B cell (primary cell): ENCODE measurements at regions not wholly inside any gene's neighbourhood (a gene's known extent, or its start where the extent isn't known, plus 50 kb on each side); places are given as distances from the start of the nearest gene placed in this dataset.

Experiments used
- ATAC-seq: fragments of 200-7000 bp; cut with Tn5 transposase; one replicate; pipeline ENCODE4 v1.10.0; 2021; ENCODE audit warnings: low read depth, mild to moderate bottlenecking, moderate number of reproducible peaks, moderate library complexity
- CTCF ChIA-PET: fragments of 350-600 bp; sonication (Branson Sonifier 250); formaldehyde crosslinking; loops from one replicate; lab custom pipeline; 2021; ENCODE audit warnings: antibody characterized with exemption, inconsistent platforms; lab: Charles Lee
- POLR2A ChIA-PET: fragments of 350-600 bp; sonication (Branson Sonifier 250); formaldehyde crosslinking; loops from one replicate; lab custom pipeline; 2021; ENCODE audit warnings: antibody characterized with exemption; lab: Charles Lee
- DNase-seq: peaks from one replicate; pipeline ENCODE4 v3.0.0; 2013
- H2AFZ ChIP-seq: 2 replicates; pipeline ENCODE4 v1.6.1; 2012; ENCODE audit warnings: mild to moderate bottlenecking, low read depth, low read length; ENCODE audit not compliant: insufficient read depth, poor library complexity, severe bottlenecking
- H3K27ac ChIP-seq, 2 donors: 1 replicate in 1 of 2; 2 replicates in 1 of 2; pipeline ENCODE4 v1.5.1; 2012 to 2013; ENCODE audit warnings: low read length in 2 of 2, mild to moderate bottlenecking in 2 of 2, moderate library complexity in 1 of 2
- H3K27me3 ChIP-seq, 4 experiments: fragments of 200-600 bp in 1 of 4; sonication (generic) in 1 of 4; replicated peaks in 1 of 4; 1 replicate in 2 of 4; 2 replicates in 2 of 4; pipeline versions ENCODE4 v1.6.1 to v1.7.0; 2013 to 2016; ENCODE audit warnings: low read length in 3 of 4, mild to moderate bottlenecking in 2 of 4, mixed read lengths in 1 of 4, moderate library complexity in 1 of 4; ENCODE audit not compliant: insufficient read depth in 4 of 4, control insufficient read depth in 3 of 4; ENCODE audit errors: control extremely low read depth in 1 of 4
- H3K36me3 ChIP-seq, 2 experiments: replicated peaks in 1 of 2; 1 replicate in 1 of 2; 2 replicates in 1 of 2; pipeline versions ENCODE4 v1.6.1 to v1.7.1; 2013; ENCODE audit warnings: low read length in 1 of 2; ENCODE audit not compliant: insufficient read depth in 2 of 2, control insufficient read depth in 1 of 2; ENCODE audit errors: control extremely low read depth in 1 of 2, extremely low read depth in 1 of 2
- H3K4me1 ChIP-seq, 2 donors: fragments of 200-600 bp in 1 of 2; sonication (generic) in 1 of 2; 1 replicate in 1 of 2; 2 replicates in 1 of 2; pipeline versions ENCODE4 v1.5.1 to v1.6.1; 2013 to 2017; ENCODE audit warnings: low read length in 2 of 2; ENCODE audit not compliant: control insufficient read depth in 2 of 2, insufficient read depth in 2 of 2
- H3K4me2 ChIP-seq: replicated peaks from 2 replicates; pipeline ENCODE3; 2012; ENCODE audit warnings: mild to moderate bottlenecking, low read depth, low read length; ENCODE audit not compliant: poor library complexity, severe bottlenecking
- H3K4me3 ChIP-seq, 5 experiments: fragments of 200-600 bp in 1 of 5; sonication (generic) in 1 of 5; 1 replicate in 3 of 5; 2 replicates in 2 of 5; pipeline versions ENCODE4 v1.5.1 to v1.7.0; 2011 to 2016; ENCODE audit warnings: low read length in 4 of 5, mild to moderate bottlenecking in 4 of 5, low read depth in 2 of 5, control low read depth in 1 of 5, moderate library complexity in 1 of 5; ENCODE audit not compliant: insufficient read depth in 1 of 5; ENCODE audit errors: control extremely low read depth in 1 of 5, extremely low read depth in 1 of 5
- H3K79me2 ChIP-seq: fragments of 200-600 bp; sonication (generic); one replicate; pipeline ENCODE4 v1.6.0; 2016; ENCODE audit warnings: low read length; ENCODE audit not compliant: control insufficient read depth, insufficient read depth
- H3K9ac ChIP-seq: fragments of 200-600 bp; sonication (generic); 2 replicates; pipeline ENCODE4 v1.6.1; 2017; ENCODE audit warnings: mild to moderate bottlenecking, low read length, moderate library complexity
- H3K9me3 ChIP-seq, 3 donors: one replicate each; pipeline versions ENCODE4 v1.6.1 to v1.7.1; 2013; ENCODE audit warnings: low read length in 2 of 3; ENCODE audit not compliant: control insufficient read depth in 2 of 3, insufficient read depth in 1 of 3; ENCODE audit errors: control extremely low read depth in 1 of 3
- H4K20me1 ChIP-seq: 2 replicates; pipeline ENCODE4 v1.6.0; 2012; ENCODE audit warnings: mild to moderate bottlenecking, low read length; ENCODE audit not compliant: insufficient read depth, control insufficient read depth, poor library complexity, severe bottlenecking
- H3K27ac Mint-ChIP-seq: one replicate; pipeline ENCODE4 v1.8.0; 2021; ENCODE audit warnings: mixed read lengths
- H3K27me3 Mint-ChIP-seq: one replicate; pipeline ENCODE4 v1.8.0; 2021; ENCODE audit warnings: mixed read lengths
- H3K4me1 Mint-ChIP-seq: one replicate; pipeline ENCODE4 v1.8.0; 2021; ENCODE audit warnings: mixed read lengths
- H3K4me3 Mint-ChIP-seq: one replicate; pipeline ENCODE4 v1.8.0; 2021; ENCODE audit warnings: mixed read lengths
- H3K9me3 Mint-ChIP-seq: one replicate; pipeline ENCODE4 v1.8.0; 2022; ENCODE audit warnings: mixed read lengths; ENCODE audit not compliant: insufficient read depth
- CTCF ChIP-seq: fragments of 200-600 bp; IDR thresholded peaks from one replicate; pipeline ENCODE4 v1.8.0; 2022; ENCODE audit warnings: antibody characterized with exemption, mild to moderate bottlenecking
- EZH2 ChIP-seq: IDR thresholded peaks from 2 replicates; pipeline ENCODE4 v1.6.1; 2012; ENCODE audit warnings: borderline replicate concordance, low read depth, mild to moderate bottlenecking, moderate library complexity, low read length; ENCODE audit not compliant: insufficient read depth, poor library complexity, severe bottlenecking
- WGBS: methylation state at CpG from one replicate; pipeline ENCODE4 v1.1.5; 2013; ENCODE audit warnings: missing lambda C conversion rate; ENCODE audit not compliant: insufficient coverage; 5-methylcytosine and 5-hydroxymethylcytosine counted together
- intact Hi-C: fragments of 100-400 bp; cut with micrococcal nuclease; formaldehyde crosslinking; loops from one replicate; pipeline ENCODE4 v1.10.0; 2022

GRCh38 chr5:174563899-174564298 lies 160.5 kb upstream of the MSX2 start:
- Histone ChIP-seq H3K27me3 (no peaks in the 10 kb centered on the region), H3K4me1 (no peaks in the 10 kb centered on the region), H3K36me3 (no peaks in the 10 kb centered on the region), H3K9ac (no peak overlapping the region), H3K4me2 (no peak overlapping the region), H3K9me3 (peaks cover 0 to 6% (median 0%) of the 10 kb centered on the region in 3 donors), H4K20me1 (no peaks in the 10 kb centered on the region), H3K4me3 (no peak overlapping the region), H3K79me2 (no peaks in the 10 kb centered on the region), H2AFZ (no peak overlapping the region), H3K27ac (no peak overlapping the region)
- POLR2A ChIA-PET: no interaction called here
- no peak overlapping the region for H3K4me3 Mint-ChIP-seq
- TF ChIP-seq CTCF: no peak
- TF ChIP-seq EZH2: no peak
- CTCF ChIA-PET: no interaction called here
- H3K27ac Mint-ChIP-seq: no peak overlapping the region
- ATAC-seq: no peak
- no peaks in the 10 kb centered on the region for H3K9me3 Mint-ChIP-seq
- DNase-seq: no peak
- no peaks in the 10 kb centered on the region for H3K4me1 Mint-ChIP-seq
- intact Hi-C loops: no loop called here
- 70% methylated on average over 6 of the region's 9 CpGs for WGBS
- peaks cover 4% of the 10 kb centered on the region for H3K27me3 Mint-ChIP-seq

GRCh38 chr5:174567506-174568141 lies 156.8 kb upstream of the MSX2 start:
- Histone ChIP-seq H3K4me1 (no peaks in the 10 kb centered on the region), H3K36me3 (no peaks in the 10 kb centered on the region), H4K20me1 (no peaks in the 10 kb centered on the region), H3K27me3 (no peaks in the 10 kb centered on the region), H3K79me2 (no peaks in the 10 kb centered on the region), H3K4me2 (no peak overlapping the region), H3K9me3 (peaks cover 0 to 4% (median 0%) of the 10 kb centered on the region in 3 donors), H2AFZ (no peak overlapping the region), H3K27ac (no peak overlapping the region), H3K4me3 (no peak overlapping the region), H3K9ac (no peak overlapping the region)
- no peaks in the 10 kb centered on the region for H3K4me1 Mint-ChIP-seq
- intact Hi-C loops: no loop called here
- no peaks in the 10 kb centered on the region for H3K9me3 Mint-ChIP-seq
- H3K27me3 Mint-ChIP-seq: peaks cover 4% of the 10 kb centered on the region
- POLR2A ChIA-PET: no interaction called here
- TF ChIP-seq EZH2 (no peak), CTCF (no peak)
- no peak for ATAC-seq
- no peak overlapping the region for H3K4me3 Mint-ChIP-seq
- H3K27ac Mint-ChIP-seq: no peak overlapping the region
- CTCF ChIA-PET: interaction anchor here (0.6 kb wide), 1 partner anchor 46 kb away, joined by 4 read pairs; no protein-coding TSS in a partner anchor
- WGBS: 91% methylated on average over 6 of the region's 7 CpGs
- DNase-seq: no peak
